SK-N-SH treated with all-trans-retinoic acid at 6 μM for 48 hours (cell line): ENCODE measurements at regions not wholly inside any gene's neighbourhood (a gene's known extent, or its start where the extent isn't known, plus 50 kb on each side); places are given as distances from the start of the nearest gene placed in this dataset.

ENCODE experiments used
- ATAC-seq: fragments of 200-7000 bp; cut with Tn5 transposase; 3 replicates; pipeline ENCODE4 v1.9.1; 2020; ENCODE audit warnings: mild to moderate bottlenecking, moderate library complexity
- ARNTL ChIP-seq: fragments of 450-650 bp; formaldehyde crosslinking; IDR thresholded peaks from 2 replicates; pipeline ENCODE4 v1.5.0; 2020; ENCODE audit warnings: low read depth, mild to moderate bottlenecking, moderate library complexity, borderline replicate concordance
- BACH2 ChIP-seq: fragments of 250-450 bp; sonication (Bioruptor Pico); IDR thresholded peaks from 2 replicates; pipeline ENCODE4 v1.9.0; 2021; ENCODE audit warnings: mild to moderate bottlenecking, borderline replicate concordance
- ESRRG ChIP-seq: fragments of 250-450 bp; sonication (Bioruptor Pico); IDR thresholded peaks from 2 replicates; pipeline ENCODE4 v1.6.1; 2021; ENCODE audit warnings: mild to moderate bottlenecking
- GLIS3 ChIP-seq: fragments of 250-450 bp; sonication (Bioruptor Pico); IDR thresholded peaks from 2 replicates; pipeline ENCODE4 v1.5.0; 2020; ENCODE audit warnings: mild to moderate bottlenecking, moderate library complexity
- ISL1 ChIP-seq: fragments of 250-450 bp; sonication (Bioruptor Pico); IDR thresholded peaks from 2 replicates; pipeline ENCODE4 v2.1.2; 2022; ENCODE audit warnings: mild to moderate bottlenecking, moderate library complexity
- OSR1 ChIP-seq: fragments of 250-450 bp; sonication (Bioruptor Pico); IDR thresholded peaks from 2 replicates; pipeline ENCODE4 v1.8.0; 2022; ENCODE audit warnings: moderate library complexity, mild to moderate bottlenecking, inconsistent platforms
- PPARA ChIP-seq: fragments of 250-450 bp; sonication (Bioruptor Pico); IDR thresholded peaks from 2 replicates; pipeline ENCODE4 v1.5.0; 2020; ENCODE audit warnings: mild to moderate bottlenecking, borderline replicate concordance
- SNAI2 ChIP-seq: fragments of 250-450 bp; sonication (Bioruptor Pico); IDR thresholded peaks from 2 replicates; pipeline ENCODE4 v1.5.0; 2020; ENCODE audit warnings: mild to moderate bottlenecking, moderate library complexity
- TCF4 ChIP-seq: fragments of 250-450 bp; sonication (Bioruptor Pico); IDR thresholded peaks from 2 replicates; pipeline ENCODE4 v1.8.0; 2021; ENCODE audit warnings: mild to moderate bottlenecking, moderate library complexity, borderline replicate concordance
- TOX ChIP-seq: fragments of 250-450 bp; sonication (Bioruptor Pico); IDR thresholded peaks from 2 replicates; pipeline ENCODE4 v1.8.0; 2021; ENCODE audit warnings: mild to moderate bottlenecking, moderate library complexity, borderline replicate concordance
- ZC3H10 ChIP-seq: fragments of 250-450 bp; sonication (Bioruptor Pico); IDR thresholded peaks from 2 replicates; pipeline ENCODE4 v1.5.1; 2021; ENCODE audit warnings: mild to moderate bottlenecking, moderate library complexity
- ZFP3 ChIP-seq: fragments of 250-450 bp; sonication (Bioruptor Pico); IDR thresholded peaks from 2 replicates; pipeline ENCODE4 v1.5.0; 2020; ENCODE audit warnings: mild to moderate bottlenecking, moderate library complexity
- ZFP30 ChIP-seq: fragments of 450-650 bp; formaldehyde crosslinking; IDR thresholded peaks from 2 replicates; pipeline ENCODE4 v1.5.0; 2022; ENCODE audit warnings: mild to moderate bottlenecking, moderate library complexity
- ZNF70 ChIP-seq: fragments of 450-650 bp; formaldehyde crosslinking; IDR thresholded peaks from 2 replicates; pipeline ENCODE4 v1.5.0; 2020; ENCODE audit warnings: mild to moderate bottlenecking, moderate library complexity
- ZNF8 ChIP-seq: fragments of 450-650 bp; formaldehyde crosslinking; IDR thresholded peaks from 2 replicates; pipeline ENCODE4 v1.5.0; 2020; ENCODE audit warnings: mild to moderate bottlenecking, moderate library complexity
- TF ChIP-seq, protein P1 (sequence below): fragments of 250-450 bp; sonication (Bioruptor Pico); IDR thresholded peaks from 2 replicates; pipeline ENCODE4 v1.5.1; 2020; ENCODE audit warnings: low read depth, mild to moderate bottlenecking, moderate library complexity
- TF ChIP-seq, protein P2 (sequence below): fragments of 250-450 bp; sonication (Bioruptor Pico); IDR thresholded peaks from 2 replicates; pipeline ENCODE4 v1.5.1; 2021; ENCODE audit warnings: mild to moderate bottlenecking, moderate library complexity
- TF ChIP-seq, protein P3 (sequence below): fragments of 250-450 bp; sonication (Bioruptor Pico); IDR thresholded peaks from 2 replicates; pipeline ENCODE4 v1.8.0; 2020; ENCODE audit warnings: mild to moderate bottlenecking, moderate library complexity, borderline replicate concordance
- TF ChIP-seq, protein P4 (sequence below): fragments of 250-450 bp; sonication (Bioruptor Pico); IDR thresholded peaks from 2 replicates; pipeline ENCODE4 v1.5.0; 2020; ENCODE audit warnings: mild to moderate bottlenecking, moderate library complexity
- TF ChIP-seq, protein P5 (sequence below): fragments of 250-450 bp; sonication (Bioruptor Pico); IDR thresholded peaks from 2 replicates; pipeline ENCODE4 v1.8.0; 2021; ENCODE audit warnings: low read depth, mild to moderate bottlenecking, moderate library complexity, borderline replicate concordance

DNA sequence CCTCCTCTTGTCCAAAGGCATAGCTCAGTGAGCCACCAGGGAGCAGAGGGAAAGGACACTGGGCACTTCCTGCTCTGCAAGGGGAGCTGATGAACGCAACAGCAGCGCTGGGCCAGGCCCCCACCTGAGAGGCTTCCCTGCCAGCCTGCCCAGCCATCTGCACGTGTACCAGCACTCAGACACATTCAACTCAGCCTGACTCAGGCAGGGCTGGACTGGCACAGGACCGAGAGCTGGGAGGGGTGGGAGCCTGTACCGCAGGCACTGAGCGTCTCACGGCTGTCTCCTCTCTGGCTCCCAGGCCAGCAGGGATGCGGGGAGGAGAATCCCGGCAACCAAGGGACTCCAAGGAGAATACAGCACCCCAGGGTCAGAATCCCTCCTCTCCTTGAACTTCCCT, 411.8 kb downstream of the CTTN start:
- no peak for ATAC-seq
- TF ChIP-seq PPARA (CRISPR knock-in tag), result no peak
- TF ChIP-seq, protein P1, sequence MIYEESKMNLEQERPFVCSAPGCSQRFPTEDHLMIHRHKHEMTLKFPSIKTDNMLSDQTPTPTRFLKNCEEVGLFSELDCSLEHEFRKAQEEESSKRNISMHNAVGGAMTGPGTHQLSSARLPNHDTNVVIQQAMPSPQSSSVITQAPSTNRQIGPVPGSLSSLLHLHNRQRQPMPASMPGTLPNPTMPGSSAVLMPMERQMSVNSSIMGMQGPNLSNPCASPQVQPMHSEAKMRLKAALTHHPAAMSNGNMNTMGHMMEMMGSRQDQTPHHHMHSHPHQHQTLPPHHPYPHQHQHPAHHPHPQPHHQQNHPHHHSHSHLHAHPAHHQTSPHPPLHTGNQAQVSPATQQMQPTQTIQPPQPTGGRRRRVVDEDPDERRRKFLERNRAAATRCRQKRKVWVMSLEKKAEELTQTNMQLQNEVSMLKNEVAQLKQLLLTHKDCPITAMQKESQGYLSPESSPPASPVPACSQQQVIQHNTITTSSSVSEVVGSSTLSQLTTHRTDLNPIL (CRISPR knock-in tag), result no peak
- TF ChIP-seq ZFP30 (CRISPR knock-in tag), result no peak
- no peak for TF ChIP-seq TOX (CRISPR knock-in tag)
- no peak for TF ChIP-seq BACH2 (CRISPR knock-in tag)
- TF ChIP-seq, protein P2, sequence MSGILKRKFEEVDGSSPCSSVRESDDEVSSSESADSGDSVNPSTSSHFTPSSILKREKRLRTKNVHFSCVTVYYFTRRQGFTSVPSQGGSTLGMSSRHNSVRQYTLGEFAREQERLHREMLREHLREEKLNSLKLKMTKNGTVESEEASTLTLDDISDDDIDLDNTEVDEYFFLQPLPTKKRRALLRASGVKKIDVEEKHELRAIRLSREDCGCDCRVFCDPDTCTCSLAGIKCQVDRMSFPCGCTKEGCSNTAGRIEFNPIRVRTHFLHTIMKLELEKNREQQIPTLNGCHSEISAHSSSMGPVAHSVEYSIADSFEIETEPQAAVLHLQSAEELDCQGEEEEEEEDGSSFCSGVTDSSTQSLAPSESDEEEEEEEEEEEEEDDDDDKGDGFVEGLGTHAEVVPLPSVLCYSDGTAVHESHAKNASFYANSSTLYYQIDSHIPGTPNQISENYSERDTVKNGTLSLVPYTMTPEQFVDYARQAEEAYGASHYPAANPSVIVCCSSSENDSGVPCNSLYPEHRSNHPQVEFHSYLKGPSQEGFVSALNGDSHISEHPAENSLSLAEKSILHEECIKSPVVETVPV, result no peak
- TF ChIP-seq OSR1 (CRISPR knock-in tag), result no peak
- no peak for TF ChIP-seq TCF4 (CRISPR knock-in tag)
- TF ChIP-seq, protein P3, sequence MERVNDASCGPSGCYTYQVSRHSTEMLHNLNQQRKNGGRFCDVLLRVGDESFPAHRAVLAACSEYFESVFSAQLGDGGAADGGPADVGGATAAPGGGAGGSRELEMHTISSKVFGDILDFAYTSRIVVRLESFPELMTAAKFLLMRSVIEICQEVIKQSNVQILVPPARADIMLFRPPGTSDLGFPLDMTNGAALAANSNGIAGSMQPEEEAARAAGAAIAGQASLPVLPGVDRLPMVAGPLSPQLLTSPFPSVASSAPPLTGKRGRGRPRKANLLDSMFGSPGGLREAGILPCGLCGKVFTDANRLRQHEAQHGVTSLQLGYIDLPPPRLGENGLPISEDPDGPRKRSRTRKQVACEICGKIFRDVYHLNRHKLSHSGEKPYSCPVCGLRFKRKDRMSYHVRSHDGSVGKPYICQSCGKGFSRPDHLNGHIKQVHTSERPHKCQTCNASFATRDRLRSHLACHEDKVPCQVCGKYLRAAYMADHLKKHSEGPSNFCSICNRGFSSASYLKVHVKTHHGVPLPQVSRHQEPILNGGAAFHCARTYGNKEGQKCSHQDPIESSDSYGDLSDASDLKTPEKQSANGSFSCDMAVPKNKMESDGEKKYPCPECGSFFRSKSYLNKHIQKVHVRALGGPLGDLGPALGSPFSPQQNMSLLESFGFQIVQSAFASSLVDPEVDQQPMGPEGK (CRISPR knock-in tag), result no peak
- no peak for TF ChIP-seq ZC3H10 (CRISPR knock-in tag)
- no peak for TF ChIP-seq GLIS3 (CRISPR knock-in tag)

DNA sequence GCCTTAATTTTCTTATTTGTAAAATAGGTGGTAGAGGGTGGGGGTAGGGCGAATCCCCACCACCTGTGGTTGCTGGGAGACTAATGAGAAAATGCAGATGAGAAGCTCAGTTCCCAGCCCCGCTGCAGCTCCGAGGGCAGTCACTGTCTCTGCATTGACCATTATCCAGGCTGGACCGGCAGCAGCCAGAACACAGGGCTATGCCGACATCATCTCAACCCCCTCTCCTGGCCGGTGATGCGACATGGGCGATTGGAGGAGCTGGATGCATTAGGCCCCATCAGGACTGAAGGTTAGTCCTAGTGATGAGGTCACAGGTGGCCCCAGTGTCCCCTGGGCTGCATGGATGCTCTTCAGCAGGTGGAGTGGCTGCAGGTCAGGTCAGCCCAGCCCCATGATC, 412.4 kb downstream of the CTTN start:
- ATAC-seq, result no peak
- TF ChIP-seq ZC3H10 (CRISPR knock-in tag) (no peak), GLIS3 (CRISPR knock-in tag) (no peak), ISL1 (CRISPR knock-in tag) (no peak)

DNA sequence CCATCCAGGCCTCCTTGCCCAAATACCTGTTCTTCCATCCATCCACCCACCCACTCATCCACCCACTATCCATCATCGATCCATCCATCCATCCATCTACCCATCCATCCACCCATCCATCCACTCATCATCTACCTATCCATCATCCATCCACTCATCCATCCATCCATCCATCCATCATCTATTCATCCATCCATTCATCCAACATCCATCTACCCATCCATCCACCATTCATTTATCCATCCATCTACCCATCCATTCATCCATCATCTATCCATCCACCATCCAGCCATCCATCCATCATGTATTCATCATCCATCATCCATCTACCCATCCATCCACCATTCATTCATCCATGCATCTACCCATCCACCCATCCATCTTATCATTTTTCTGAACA, 413.2 kb downstream of the CTTN start:
- TF ChIP-seq OSR1 (CRISPR knock-in tag), result no peak
- no peak for TF ChIP-seq ISL1 (CRISPR knock-in tag)
- TF ChIP-seq ESRRG (CRISPR knock-in tag), result no peak
- TF ChIP-seq ZNF8 (CRISPR knock-in tag), result no peak
- TF ChIP-seq, protein P2, result no peak
- TF ChIP-seq SNAI2, result no peak
- TF ChIP-seq ARNTL, result no peak
- TF ChIP-seq ZFP30 (CRISPR knock-in tag), result no peak
- TF ChIP-seq GLIS3 (CRISPR knock-in tag), result no peak
- no peak for TF ChIP-seq ZNF70 (CRISPR knock-in tag)
- TF ChIP-seq PPARA (CRISPR knock-in tag), result no peak
- TF ChIP-seq, protein P4, sequence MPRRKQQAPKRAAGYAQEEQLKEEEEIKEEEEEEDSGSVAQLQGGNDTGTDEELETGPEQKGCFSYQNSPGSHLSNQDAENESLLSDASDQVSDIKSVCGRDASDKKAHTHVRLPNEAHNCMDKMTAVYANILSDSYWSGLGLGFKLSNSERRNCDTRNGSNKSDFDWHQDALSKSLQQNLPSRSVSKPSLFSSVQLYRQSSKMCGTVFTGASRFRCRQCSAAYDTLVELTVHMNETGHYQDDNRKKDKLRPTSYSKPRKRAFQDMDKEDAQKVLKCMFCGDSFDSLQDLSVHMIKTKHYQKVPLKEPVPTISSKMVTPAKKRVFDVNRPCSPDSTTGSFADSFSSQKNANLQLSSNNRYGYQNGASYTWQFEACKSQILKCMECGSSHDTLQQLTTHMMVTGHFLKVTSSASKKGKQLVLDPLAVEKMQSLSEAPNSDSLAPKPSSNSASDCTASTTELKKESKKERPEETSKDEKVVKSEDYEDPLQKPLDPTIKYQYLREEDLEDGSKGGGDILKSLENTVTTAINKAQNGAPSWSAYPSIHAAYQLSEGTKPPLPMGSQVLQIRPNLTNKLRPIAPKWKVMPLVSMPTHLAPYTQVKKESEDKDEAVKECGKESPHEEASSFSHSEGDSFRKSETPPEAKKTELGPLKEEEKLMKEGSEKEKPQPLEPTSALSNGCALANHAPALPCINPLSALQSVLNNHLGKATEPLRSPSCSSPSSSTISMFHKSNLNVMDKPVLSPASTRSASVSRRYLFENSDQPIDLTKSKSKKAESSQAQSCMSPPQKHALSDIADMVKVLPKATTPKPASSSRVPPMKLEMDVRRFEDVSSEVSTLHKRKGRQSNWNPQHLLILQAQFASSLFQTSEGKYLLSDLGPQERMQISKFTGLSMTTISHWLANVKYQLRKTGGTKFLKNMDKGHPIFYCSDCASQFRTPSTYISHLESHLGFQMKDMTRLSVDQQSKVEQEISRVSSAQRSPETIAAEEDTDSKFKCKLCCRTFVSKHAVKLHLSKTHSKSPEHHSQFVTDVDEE (CRISPR knock-in tag), result no peak
- TF ChIP-seq, protein P1 (CRISPR knock-in tag), result no peak
- ATAC-seq, result no peak

DNA sequence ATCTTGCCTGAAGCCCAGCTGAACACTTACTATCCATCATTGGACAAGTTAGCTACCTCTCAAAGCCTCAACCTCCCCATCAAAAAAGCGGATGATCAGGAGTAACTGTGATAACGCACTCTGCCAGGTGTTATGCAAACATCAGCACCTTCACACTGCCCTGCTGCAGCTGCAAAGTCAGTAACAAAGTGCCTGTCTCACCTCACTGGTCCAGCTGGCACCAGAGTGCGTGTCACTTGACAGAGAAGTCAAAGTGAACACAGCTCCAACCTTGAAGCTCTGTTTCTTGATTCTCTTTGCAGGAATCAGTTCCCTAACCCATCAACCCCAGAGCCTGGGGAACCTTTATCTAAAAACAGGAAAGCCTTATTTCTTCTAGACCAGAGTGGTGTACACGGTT, 413.6 kb downstream of the CTTN start:
- ATAC-seq, result no peak
- TF ChIP-seq TOX (CRISPR knock-in tag) (no peak), ZFP3 (CRISPR knock-in tag) (no peak), ESRRG (CRISPR knock-in tag) (no peak)
- TF ChIP-seq, protein P3 (CRISPR knock-in tag), result no peak
- TF ChIP-seq, protein P5, sequence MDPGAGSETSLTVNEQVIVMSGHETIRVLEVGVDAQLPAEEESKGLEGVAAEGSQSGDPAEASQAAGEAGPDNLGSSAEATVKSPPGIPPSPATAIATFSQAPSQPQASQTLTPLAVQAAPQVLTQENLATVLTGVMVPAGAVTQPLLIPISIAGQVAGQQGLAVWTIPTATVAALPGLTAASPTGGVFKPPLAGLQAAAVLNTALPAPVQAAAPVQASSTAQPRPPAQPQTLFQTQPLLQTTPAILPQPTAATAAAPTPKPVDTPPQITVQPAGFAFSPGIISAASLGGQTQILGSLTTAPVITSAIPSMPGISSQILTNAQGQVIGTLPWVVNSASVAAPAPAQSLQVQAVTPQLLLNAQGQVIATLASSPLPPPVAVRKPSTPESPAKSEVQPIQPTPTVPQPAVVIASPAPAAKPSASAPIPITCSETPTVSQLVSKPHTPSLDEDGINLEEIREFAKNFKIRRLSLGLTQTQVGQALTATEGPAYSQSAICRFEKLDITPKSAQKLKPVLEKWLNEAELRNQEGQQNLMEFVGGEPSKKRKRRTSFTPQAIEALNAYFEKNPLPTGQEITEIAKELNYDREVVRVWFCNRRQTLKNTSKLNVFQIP (CRISPR knock-in tag), result no peak
- TF ChIP-seq, protein P1 (CRISPR knock-in tag), result no peak
